H1 (cell line): ENCODE measurements at regions not wholly inside any gene's neighbourhood (a gene's known extent, or its start where the extent isn't known, plus 50 kb on each side); places are given as distances from the start of the nearest gene placed in this dataset.
A peak's percentile ranks its signal among the peaks of the same experiment; 100 is the strongest.

Source experiments
- CTCF ChIA-PET: fragments of 300-600 bp; sonication (Branson Sonifier 250); formaldehyde crosslinking; loops from one replicate; lab custom pipeline; 2021; ENCODE audit not compliant: partially characterized antibody; lab: Charles Lee
- POLR2A ChIA-PET: fragments of 300-600 bp; sonication (Branson Sonifier 250); formaldehyde crosslinking; loops from one replicate; lab custom pipeline; 2021; ENCODE audit warnings: inconsistent platforms; ENCODE audit not compliant: partially characterized antibody; lab: Charles Lee
- DNase-seq, 2 experiments: peaks; one replicate each; pipeline versions ENCODE4 v3.0.0 to v3.0.0-alpha.2; 2010 to 2022; ENCODE audit warnings: low spot score in 2 of 2, low read depth in 1 of 2, mixed read lengths in 1 of 2
- FAIRE-seq: peaks from 2 replicates; lab custom pipeline; 2011; peaks lifted over from hg19 to GRCh38; lab: Jason Lieb, UNC
- H2AFZ ChIP-seq: 2 replicates; pipeline ENCODE4 v1.8.1; 2012; ENCODE audit warnings: low read length, inconsistent platforms
- H2AK5ac ChIP-seq: 2 replicates; pipeline ENCODE4 v1.6.1; 2013; ENCODE audit warnings: low read depth, low read length
- H2BK120ac ChIP-seq: replicated peaks from 2 replicates; pipeline ENCODE3; 2013; ENCODE audit warnings: low read depth, low read length, inconsistent platforms
- H2BK12ac ChIP-seq: 2 replicates; pipeline ENCODE4 v1.6.1; 2013; ENCODE audit warnings: low read depth, low read length
- H2BK15ac ChIP-seq: 2 replicates; pipeline ENCODE4 v1.6.1; 2013; ENCODE audit warnings: low read length
- H2BK20ac ChIP-seq: 2 replicates; pipeline ENCODE4 v1.6.1; 2013; ENCODE audit warnings: low read length
- H2BK5ac ChIP-seq: 2 replicates; pipeline ENCODE4 v1.6.1; 2013; ENCODE audit warnings: low read depth, low read length
- H3K14ac ChIP-seq: 2 replicates; pipeline ENCODE4 v1.6.1; 2013; ENCODE audit warnings: inconsistent platforms; ENCODE audit not compliant: insufficient read length
- H3K18ac ChIP-seq: 2 replicates; pipeline ENCODE4 v1.6.1; 2013; ENCODE audit warnings: low read length; ENCODE audit errors: extremely low read depth
- H3K23ac ChIP-seq: 2 replicates; pipeline ENCODE4 v1.6.1; 2013; ENCODE audit warnings: inconsistent platforms; ENCODE audit not compliant: insufficient read length
- H3K23me2 ChIP-seq: 2 replicates; pipeline ENCODE4 v1.6.1; 2013; ENCODE audit warnings: low read depth, low read length
- H3K27ac ChIP-seq: 2 replicates; pipeline ENCODE4 v1.6.1; 2011; ENCODE audit warnings: low read depth, low read length, inconsistent platforms
- H3K27me3 ChIP-seq, 4 experiments: replicated peaks in 1 of 4; 1 replicate in 1 of 4; 2 replicates in 3 of 4; pipeline versions ENCODE4 v1.6.1 to v1.8.1; 2011 to 2013; ENCODE audit warnings: low read length in 3 of 4, mild to moderate bottlenecking in 3 of 4, inconsistent platforms in 2 of 4, mixed read lengths in 2 of 4, moderate library complexity in 1 of 4; ENCODE audit not compliant: control insufficient read depth in 3 of 4, insufficient read depth in 3 of 4; ENCODE audit errors: extremely low read depth in 1 of 4
- H3K36me3 ChIP-seq, 4 experiments: 2 replicates each; pipeline versions ENCODE4 v1.6.1 to v1.8.1; 2011 to 2013; ENCODE audit warnings: mild to moderate bottlenecking in 4 of 4, low read length in 3 of 4, moderate library complexity in 2 of 4, control low read depth in 1 of 4, inconsistent platforms in 1 of 4; ENCODE audit not compliant: insufficient read depth in 4 of 4, control insufficient read depth in 2 of 4
- H3K4ac ChIP-seq: replicated peaks from 2 replicates; pipeline ENCODE3; 2013; ENCODE audit warnings: low read length, low read depth, mixed read lengths, inconsistent platforms; ENCODE audit not compliant: insufficient read length
- H3K4me1 ChIP-seq, 4 experiments: replicated peaks in 1 of 4; 1 replicate in 1 of 4; 2 replicates in 3 of 4; pipeline versions ENCODE4 v1.6.1 to v1.8.1; 2011 to 2013; ENCODE audit warnings: low read length in 3 of 4, inconsistent platforms in 2 of 4, mixed read lengths in 1 of 4; ENCODE audit not compliant: insufficient read depth in 4 of 4, control insufficient read depth in 3 of 4
- H3K4me2 ChIP-seq, 2 experiments: 2 replicates each; pipeline versions ENCODE4 v1.6.1 to v1.8.1; 2011 to 2013; ENCODE audit warnings: low read depth in 2 of 2, low read length in 2 of 2, control low read depth in 1 of 2, inconsistent platforms in 1 of 2, mild to moderate bottlenecking in 1 of 2; ENCODE audit not compliant: insufficient read depth in 1 of 2
- H3K4me3 ChIP-seq, 4 experiments: fragments of 200-600, 300-600 bp in 1 of 4; sonication (generic), shearing (Covaris generic), sonication (Bioruptor Twin) in 1 of 4; 2 replicates each; pipeline versions ENCODE4 v1.5.1 to v1.8.1; 2011 to 2016; ENCODE audit warnings: low read length in 4 of 4, low read depth in 3 of 4, control low read depth in 2 of 4, inconsistent platforms in 2 of 4, mild to moderate bottlenecking in 2 of 4, mixed read lengths in 1 of 4, moderate library complexity in 1 of 4; ENCODE audit not compliant: insufficient read depth in 2 of 4; ENCODE audit errors: extremely low read depth in 1 of 4
- H3K56ac ChIP-seq: replicated peaks from 2 replicates; pipeline ENCODE3; 2013; ENCODE audit warnings: low read depth, mild to moderate bottlenecking, mixed read lengths, low read length, inconsistent platforms; ENCODE audit not compliant: insufficient read length
- H3K79me1 ChIP-seq: 2 replicates; pipeline ENCODE4 v1.6.1; 2013; ENCODE audit warnings: low read depth, low read length, control low read depth
- H3K79me2 ChIP-seq, 2 experiments: 2 replicates each; pipeline versions ENCODE4 v1.6.1 to v1.8.1; 2012 to 2013; ENCODE audit warnings: low read length in 2 of 2, mild to moderate bottlenecking in 2 of 2, inconsistent platforms in 1 of 2; ENCODE audit not compliant: insufficient read depth in 2 of 2, control insufficient read depth in 1 of 2
- H3K9ac ChIP-seq, 4 experiments: replicated peaks in 1 of 4; 1 replicate in 1 of 4; 2 replicates in 3 of 4; pipeline versions ENCODE4 v1.6.1 to v1.8.1; 2011 to 2013; ENCODE audit warnings: low read depth in 3 of 4, low read length in 3 of 4, control low read depth in 2 of 4, mild to moderate bottlenecking in 2 of 4, moderate library complexity in 2 of 4, inconsistent platforms in 1 of 4; ENCODE audit errors: extremely low read depth in 1 of 4
- H3K9me3 ChIP-seq, 2 experiments: 2 replicates each; pipeline versions ENCODE4 v1.6.1 to v1.8.1; 2012 to 2013; ENCODE audit warnings: mild to moderate bottlenecking in 2 of 2, moderate library complexity in 2 of 2, control low read depth in 1 of 2, inconsistent platforms in 1 of 2, low read depth in 1 of 2, low read length in 1 of 2, mixed read lengths in 1 of 2; ENCODE audit not compliant: insufficient read depth in 2 of 2
- H4K20me1 ChIP-seq, 2 experiments: replicated peaks in 1 of 2; 2 replicates each; pipeline versions ENCODE3 to v1.8.1; 2011 to 2013; ENCODE audit warnings: inconsistent platforms in 2 of 2, low read length in 2 of 2, mild to moderate bottlenecking in 1 of 2; ENCODE audit not compliant: insufficient read depth in 2 of 2, control insufficient read depth in 1 of 2
- H4K5ac ChIP-seq: 2 replicates; pipeline ENCODE4 v1.6.1; 2013; ENCODE audit warnings: low read length, low read depth, mixed read lengths, inconsistent platforms; ENCODE audit not compliant: insufficient read length
- H4K8ac ChIP-seq: 2 replicates; pipeline ENCODE4 v1.8.0; 2013; ENCODE audit warnings: mild to moderate bottlenecking, moderate library complexity, low read length, inconsistent platforms; ENCODE audit not compliant: insufficient read depth; ENCODE audit errors: extremely low read depth
- H4K91ac ChIP-seq: replicated peaks from 2 replicates; pipeline ENCODE3; 2013; ENCODE audit warnings: low read length, mixed read lengths, inconsistent platforms; ENCODE audit not compliant: insufficient read length
- CEBPB ChIP-seq: IDR thresholded peaks from 2 replicates; pipeline ENCODE4 v1.6.1; 2012; ENCODE audit warnings: low read depth, low read length
- GTF2F1 ChIP-seq: IDR thresholded peaks from 2 replicates; pipeline ENCODE4 v1.6.1; 2012; ENCODE audit warnings: low read depth, low read length, improper control_type of control experiment, borderline replicate concordance
- KDM1A ChIP-seq: fragments of 200-600, 300-600 bp; sonication (generic); IDR thresholded peaks from 2 replicates; pipeline ENCODE4 v1.7.1; 2016; ENCODE audit warnings: mild to moderate bottlenecking, low read length, borderline replicate concordance
- YY1 ChIP-seq: IDR thresholded peaks from 2 replicates; pipeline ENCODE4 v1.6.1; 2011; ENCODE audit warnings: low read depth, mild to moderate bottlenecking, low read length
- WGBS, 2 experiments: shearing (Covaris generic) in 1 of 2; methylation state at CpG; one replicate each; pipeline versions ENCODE4 v1.1.6 to v1.1.7; 2013 to 2015; ENCODE audit warnings: low lambda C conversion rate in 2 of 2, mixed read lengths in 2 of 2, inconsistent platforms in 1 of 2, low coverage in 1 of 2, missing lambda C conversion rate in 1 of 2; ENCODE audit not compliant: insufficient replicate concordance in 2 of 2, insufficient coverage in 1 of 2, insufficient read length in 1 of 2; ENCODE audit errors: extremely low coverage in 1 of 2, missing lambda C conversion rate in 1 of 2; 5-methylcytosine and 5-hydroxymethylcytosine counted together

DNA sequence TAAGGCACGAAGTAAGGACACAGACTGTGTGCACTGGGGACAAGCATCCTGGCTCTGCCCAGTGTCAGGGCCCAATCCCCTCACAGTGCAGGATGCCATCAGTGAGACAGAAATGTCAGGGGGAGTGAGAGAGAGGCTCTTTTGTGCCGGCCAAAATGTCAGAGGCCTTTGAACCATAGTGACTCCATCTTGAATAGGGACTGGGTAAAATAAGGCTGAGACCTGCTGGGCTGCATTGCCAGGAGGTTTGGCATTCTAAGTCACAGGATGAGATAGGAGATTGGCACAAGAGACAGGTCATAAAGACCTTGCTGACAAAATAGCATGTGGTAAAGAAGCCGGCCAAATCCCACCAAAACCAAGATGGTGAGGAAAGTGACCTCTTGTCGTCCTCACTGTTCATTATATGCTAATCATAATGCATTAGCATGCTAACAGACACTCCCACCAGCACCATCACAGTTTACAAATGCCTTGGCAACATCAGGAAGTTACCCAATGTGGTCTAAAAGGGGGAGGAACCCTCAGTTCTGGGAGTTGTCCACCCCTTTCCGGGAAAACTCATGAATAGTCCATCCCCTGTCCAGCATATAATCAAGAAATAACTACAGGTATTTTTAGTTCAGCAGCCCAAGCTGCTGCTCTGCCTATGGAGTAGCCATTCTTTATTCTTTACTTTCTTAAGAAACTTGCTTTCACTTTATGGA is 337.4 kb downstream of the LPIN1 start:
- no peak overlapping the region; the same call in 1 of the 2 replicates for H2BK12ac ChIP-seq
- H3K27ac ChIP-seq: no peak overlapping the region
- H2AFZ ChIP-seq: no peak overlapping the region
- no peak overlapping the region for H3K9ac ChIP-seq
- H4K20me1 ChIP-seq: no peaks in the 10 kb centered on the region
- peak overlapping the region; percentile 87; the same call in 1 of the 2 replicates for H2BK5ac ChIP-seq
- H3K14ac ChIP-seq: no peak overlapping the region
- peak overlapping the region; percentile 71 for H4K5ac ChIP-seq
- ChIA-PET POLR2A (interaction anchor here (1.2 kb wide), 1 partner anchor 13 kb away, joined by 5 read pairs; no protein-coding TSS in a partner anchor), CTCF (interaction anchor here (1.0 to 1.6 kb wide), 2 partner anchors 8 to 13 kb away, joined by 3 to 5 read pairs; no protein-coding TSS in a partner anchor)
- H3K4me3 ChIP-seq: no peak overlapping the region
- peak overlapping the region; percentile 97 for H2BK120ac ChIP-seq
- 59% methylated on average over 5 of the region's 5 CpGs; no CpG with 5 or more reads in 1 of the 2 experiments for WGBS, 2 experiments
- H2BK20ac ChIP-seq: peak overlapping the region; percentile 62; the same call in 1 of the 2 replicates
- H2BK15ac ChIP-seq: no peak overlapping the region
- H3K79me2 ChIP-seq: no peaks in the 10 kb centered on the region
- H3K23ac ChIP-seq: no peak overlapping the region
- no peak overlapping the region for H4K8ac ChIP-seq
- H3K23me2 ChIP-seq: no peaks in the 10 kb centered on the region
- H3K4me1 ChIP-seq: peaks cover 2 to 29% (median 17%) of the 10 kb centered on the region in 4 experiments; a peak in 6 of 7 replicates
- no peaks in the 10 kb centered on the region for H3K9me3 ChIP-seq
- no peak overlapping the region for H3K56ac ChIP-seq
- H4K91ac ChIP-seq: peak overlapping the region; percentile 99
- peak; percentile 24 for FAIRE-seq
- peak overlapping the region; percentile 72; the same call in 1 of the 2 replicates for H3K18ac ChIP-seq
- H2AK5ac ChIP-seq: no peak overlapping the region
- H3K4ac ChIP-seq: peak overlapping the region; percentile 95
- H3K4me2 ChIP-seq: peak overlapping the region; percentile 9 to 38; a peak in 2 of 4 replicates
- H3K79me1 ChIP-seq: no peaks in the 10 kb centered on the region
- DNase-seq: no peak
- TF ChIP-seq GTF2F1 (no peak), YY1 (peak; percentile 67), KDM1A (0 out of 2 replicates have a peak, but pooled peaks have one; percentile 14), CEBPB (0 out of 2 replicates have a peak, but pooled peaks have one; percentile 3)
- H3K27me3 ChIP-seq: no peaks in the 10 kb centered on the region
- no peaks in the 10 kb centered on the region for H3K36me3 ChIP-seq
